MM.1S (cell line): ENCODE measurements at regions not wholly inside any gene's neighbourhood (a gene's known extent, or its start where the extent isn't known, plus 50 kb on each side); places are given as distances from the start of the nearest gene placed in this dataset.

Experiments
- DNase-seq: peaks from one replicate; pipeline ENCODE4 v3.0.0-alpha.2; 2015
- H2AFZ ChIP-seq: fragments of 300-600 bp; sonication (generic); 2 replicates; pipeline ENCODE4 v1.6.0; 2016; ENCODE audit warnings: antibody characterized with exemption, low read length
- H3F3A ChIP-seq: fragments of 300-600 bp; sonication (generic); 2 replicates; pipeline ENCODE4 v1.6.1; 2016; ENCODE audit warnings: mild to moderate bottlenecking, antibody characterized with exemption, low read length, moderate library complexity, mixed read lengths; ENCODE audit not compliant: insufficient read depth
- H3K27ac ChIP-seq: fragments of 300-600 bp; sonication (generic); 2 replicates; pipeline ENCODE4 v1.5.1; 2016; ENCODE audit warnings: mild to moderate bottlenecking, low read length
- H3K27me3 ChIP-seq: fragments of 300-600 bp; sonication (generic); replicated peaks from 2 replicates; pipeline ENCODE4 v1.6.0; 2016; ENCODE audit warnings: low read length; ENCODE audit not compliant: insufficient read depth
- H3K36me3 ChIP-seq: fragments of 300-600 bp; sonication (generic); replicated peaks from 2 replicates; pipeline ENCODE4 v1.6.1; 2016; ENCODE audit warnings: mild to moderate bottlenecking, low read length, mixed read lengths; ENCODE audit not compliant: insufficient read depth
- H3K4me1 ChIP-seq: fragments of 300-600 bp; sonication (generic); 2 replicates; pipeline ENCODE4 v1.6.1; 2016; ENCODE audit warnings: low read length, mixed read lengths
- H3K4me2 ChIP-seq: fragments of 300-600 bp; sonication (generic); 2 replicates; pipeline ENCODE4 v1.6.0; 2016; ENCODE audit warnings: low read depth, low read length
- H3K4me3 ChIP-seq: fragments of 300-600 bp; sonication (generic); 2 replicates; pipeline ENCODE4 v1.5.1; 2016; ENCODE audit warnings: low read length, mixed read lengths
- H3K79me2 ChIP-seq: fragments of 300-600 bp; sonication (generic); 2 replicates; pipeline ENCODE4 v1.6.1; 2016; ENCODE audit warnings: mixed run types, low read length, mixed read lengths
- H3K9ac ChIP-seq: fragments of 300-600 bp; sonication (generic); 2 replicates; pipeline ENCODE4 v1.6.1; 2016; ENCODE audit warnings: low read length, mixed read lengths
- H3K9me2 ChIP-seq: fragments of 300-600 bp; sonication (generic); replicated peaks from 2 replicates; pipeline ENCODE4 v1.6.1; 2016; ENCODE audit warnings: mild to moderate bottlenecking, low read length, mixed read lengths; ENCODE audit not compliant: insufficient read depth
- H3K9me3 ChIP-seq: fragments of 300-600 bp; sonication (generic); replicated peaks from 2 replicates; pipeline ENCODE4 v1.6.1; 2016; ENCODE audit warnings: mild to moderate bottlenecking, low read length, mixed read lengths; ENCODE audit not compliant: insufficient read depth
- H4K20me1 ChIP-seq: fragments of 300-600 bp; sonication (generic); 2 replicates; pipeline ENCODE4 v1.6.1; 2016; ENCODE audit warnings: mild to moderate bottlenecking, low read length, moderate library complexity, mixed read lengths; ENCODE audit not compliant: insufficient read depth
- CTCF ChIP-seq: fragments of 300-600 bp; sonication (generic); IDR thresholded peaks from 2 replicates; pipeline ENCODE4 v1.5.1; 2016; ENCODE audit warnings: antibody characterized with exemption, low read length, mixed read lengths
- EZH2 ChIP-seq: fragments of 300-600 bp; sonication (generic); optimal IDR thresholded peaks from 2 replicates; pipeline ENCODE3; 2017; ENCODE audit warnings: low read depth, mild to moderate bottlenecking, antibody characterized with exemption, low read length, mixed read lengths
- EZH2phosphoT487 ChIP-seq: fragments of 300-600 bp; sonication (generic); IDR thresholded peaks from 2 replicates; pipeline ENCODE4 v1.6.1; 2018; ENCODE audit warnings: antibody characterized with exemption, low read length

GRCh38 chr15:61746589-61746988 is 313.7 kb downstream of the VPS13C start:
- Histone ChIP-seq H2AFZ (no peak overlapping the region), H4K20me1 (no peaks in the 10 kb centered on the region), H3K9me3 (no peaks in the 10 kb centered on the region), H3F3A (no peaks in the 10 kb centered on the region), H3K27me3 (no peaks in the 10 kb centered on the region), H3K9ac (no peak overlapping the region), H3K9me2 (no peaks in the 10 kb centered on the region), H3K4me2 (no peak overlapping the region), H3K36me3 (no peaks in the 10 kb centered on the region), H3K4me3 (no peak overlapping the region), H3K4me1 (no peaks in the 10 kb centered on the region), H3K79me2 (no peaks in the 10 kb centered on the region), H3K27ac (no peak overlapping the region)
- DNase-seq, result no peak
- no peak for TF ChIP-seq EZH2phosphoT487
- TF ChIP-seq EZH2, result no peak
- TF ChIP-seq CTCF, result no peak

GRCh38 chr15:61743345-61743909 is 316.8 kb downstream of the VPS13C start:
- Histone ChIP-seq H3K9me2 (no peaks in the 10 kb centered on the region), H3K27ac (no peak overlapping the region), H3K79me2 (no peaks in the 10 kb centered on the region), H3K27me3 (no peaks in the 10 kb centered on the region), H3K9ac (no peak overlapping the region), H3K4me2 (no peak overlapping the region), H2AFZ (no peak overlapping the region), H3F3A (no peaks in the 10 kb centered on the region), H3K9me3 (no peaks in the 10 kb centered on the region), H3K4me3 (no peak overlapping the region), H3K4me1 (no peaks in the 10 kb centered on the region), H3K36me3 (no peaks in the 10 kb centered on the region), H4K20me1 (no peaks in the 10 kb centered on the region)
- no peak for TF ChIP-seq EZH2
- no peak for TF ChIP-seq CTCF
- no peak for TF ChIP-seq EZH2phosphoT487
- DNase-seq, result no peak

GRCh38 chr15:61742591-61742990 is 317.7 kb downstream of the VPS13C start:
- Histone ChIP-seq H3K4me3 (no peak overlapping the region), H3K36me3 (no peaks in the 10 kb centered on the region), H3K4me1 (no peaks in the 10 kb centered on the region), H3K9ac (no peak overlapping the region), H3K79me2 (no peaks in the 10 kb centered on the region), H2AFZ (no peak overlapping the region), H3K27ac (no peak overlapping the region), H4K20me1 (no peaks in the 10 kb centered on the region), H3K4me2 (no peak overlapping the region), H3K9me3 (no peaks in the 10 kb centered on the region), H3F3A (no peaks in the 10 kb centered on the region), H3K9me2 (no peaks in the 10 kb centered on the region), H3K27me3 (no peaks in the 10 kb centered on the region)
- TF ChIP-seq EZH2 (no peak), CTCF (no peak), EZH2phosphoT487 (no peak)
- no peak for DNase-seq
